Suprapubic skin (tissue), 4 donors: ENCODE measurements at regions not wholly inside any gene's neighbourhood (a gene's known extent, or its start where the extent isn't known, plus 50 kb on each side); places are given as distances from the start of the nearest gene placed in this dataset.

ENCODE experiments used
- DNase-seq, 2 donors: peaks; one replicate each; pipeline ENCODE4 v3.0.0-alpha.2; 2019; ENCODE audit warnings: low spot score in 2 of 2
- H3K27ac ChIP-seq: fragments of 200-600 bp; sonication (generic); one replicate; pipeline ENCODE4 v1.5.1; 2019
- H3K27me3 ChIP-seq: fragments of 200-600 bp; sonication (generic); one replicate; pipeline ENCODE4 v1.5.1; 2019
- H3K36me3 ChIP-seq: fragments of 200-600 bp; sonication (generic); one replicate; pipeline ENCODE4 v1.5.1; 2019
- H3K4me1 ChIP-seq: fragments of 200-600 bp; sonication (generic); one replicate; pipeline ENCODE4 v1.5.1; 2019
- H3K4me3 ChIP-seq: fragments of 200-600 bp; sonication (generic); one replicate; pipeline ENCODE4 v1.5.1; 2019; ENCODE audit warnings: mild to moderate bottlenecking
- H3K9me3 ChIP-seq: fragments of 200-600 bp; sonication (generic); one replicate; pipeline ENCODE4 v1.5.1; 2019
- EP300 ChIP-seq: sonication (generic); formaldehyde crosslinking; IDR thresholded peaks from one replicate; pipeline ENCODE4 v1.6.1; 2017; ENCODE audit warnings: antibody characterized with exemption
- POLR2A ChIP-seq, 2 donors: fragments of 450-650 bp; IDR thresholded peaks; one replicate each; pipeline ENCODE4 v1.6.1; 2017; ENCODE audit warnings: antibody characterized with exemption in 2 of 2, mild to moderate bottlenecking in 2 of 2, moderate library complexity in 2 of 2
- POLR2AphosphoS5 ChIP-seq, 3 donors: sonication (generic); formaldehyde crosslinking; IDR thresholded peaks; one replicate each; pipeline ENCODE4 v1.6.1; 2017; ENCODE audit warnings: antibody characterized with exemption in 3 of 3
- WGBS: methylation state at CpG from one replicate; pipeline ENCODE4 v1.1.5; 2018; 5-methylcytosine and 5-hydroxymethylcytosine counted together
- TF ChIP-seq, protein P1 (sequence below), 2 donors: fragments of 200-600 bp in 1 of 2; fragments of 450-650 bp in 1 of 2; sonication (generic) in 1 of 2; IDR thresholded peaks; one replicate each; pipeline ENCODE4 v1.5.1; 2016 to 2019; ENCODE audit warnings: antibody characterized with exemption in 2 of 2, mild to moderate bottlenecking in 1 of 2, moderate library complexity in 1 of 2

- Histone ChIP-seq H3K36me3 (no peaks in the 10 kb centered on the region), H3K9me3 (no peaks in the 10 kb centered on the region), H3K27me3 (no peaks in the 10 kb centered on the region), H3K27ac (no peak overlapping the region), H3K4me1 (no peaks in the 10 kb centered on the region), H3K4me3 (no peak overlapping the region)
- TF ChIP-seq, protein P1, sequence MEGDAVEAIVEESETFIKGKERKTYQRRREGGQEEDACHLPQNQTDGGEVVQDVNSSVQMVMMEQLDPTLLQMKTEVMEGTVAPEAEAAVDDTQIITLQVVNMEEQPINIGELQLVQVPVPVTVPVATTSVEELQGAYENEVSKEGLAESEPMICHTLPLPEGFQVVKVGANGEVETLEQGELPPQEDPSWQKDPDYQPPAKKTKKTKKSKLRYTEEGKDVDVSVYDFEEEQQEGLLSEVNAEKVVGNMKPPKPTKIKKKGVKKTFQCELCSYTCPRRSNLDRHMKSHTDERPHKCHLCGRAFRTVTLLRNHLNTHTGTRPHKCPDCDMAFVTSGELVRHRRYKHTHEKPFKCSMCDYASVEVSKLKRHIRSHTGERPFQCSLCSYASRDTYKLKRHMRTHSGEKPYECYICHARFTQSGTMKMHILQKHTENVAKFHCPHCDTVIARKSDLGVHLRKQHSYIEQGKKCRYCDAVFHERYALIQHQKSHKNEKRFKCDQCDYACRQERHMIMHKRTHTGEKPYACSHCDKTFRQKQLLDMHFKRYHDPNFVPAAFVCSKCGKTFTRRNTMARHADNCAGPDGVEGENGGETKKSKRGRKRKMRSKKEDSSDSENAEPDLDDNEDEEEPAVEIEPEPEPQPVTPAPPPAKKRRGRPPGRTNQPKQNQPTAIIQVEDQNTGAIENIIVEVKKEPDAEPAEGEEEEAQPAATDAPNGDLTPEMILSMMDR (IDR thresholded peaks at IDR 0.05): no peak
- DNase-seq: no peak
These were observed 411.0 kb downstream of the EPHA7 start for GRCh38 chr6:93008375-93008774.

GRCh38 chr6:92989656-92990055, 429.7 kb downstream of the EPHA7 start:
- no peak for DNase-seq
- TF ChIP-seq POLR2AphosphoS5 (IDR thresholded peaks at IDR 0.05) (no peak), EP300 (no peak), POLR2A (IDR thresholded peaks at IDR 0.05) (no peak)
- TF ChIP-seq, protein P1 (IDR thresholded peaks at IDR 0.05): no peak
- no peaks in the 10 kb centered on the region for H3K9me3 ChIP-seq
- H3K36me3 ChIP-seq: no peaks in the 10 kb centered on the region
- H3K27ac ChIP-seq: no peak overlapping the region
- H3K4me1 ChIP-seq: no peaks in the 10 kb centered on the region
- no peak overlapping the region for H3K4me3 ChIP-seq
- no peaks in the 10 kb centered on the region for H3K27me3 ChIP-seq
- WGBS: 62% methylated on average over 3 of the region's 3 CpGs

GRCh38 chr6:92979281-92979680, 440.1 kb downstream of the EPHA7 start:
- WGBS: 73% methylated on average over 2 of the region's 2 CpGs
- no peak for DNase-seq
- TF ChIP-seq, protein P1 (IDR thresholded peaks at IDR 0.05): no peak
- TF ChIP-seq POLR2A (IDR thresholded peaks at IDR 0.05) (no peak), EP300 (no peak), POLR2AphosphoS5 (IDR thresholded peaks at IDR 0.05) (no peak)
- H3K36me3 ChIP-seq: no peaks in the 10 kb centered on the region
- H3K27me3 ChIP-seq: no peaks in the 10 kb centered on the region
- H3K9me3 ChIP-seq: no peaks in the 10 kb centered on the region
- H3K4me3 ChIP-seq: no peak overlapping the region
- H3K4me1 ChIP-seq: no peaks in the 10 kb centered on the region
- H3K27ac ChIP-seq: no peak overlapping the region

DNA sequence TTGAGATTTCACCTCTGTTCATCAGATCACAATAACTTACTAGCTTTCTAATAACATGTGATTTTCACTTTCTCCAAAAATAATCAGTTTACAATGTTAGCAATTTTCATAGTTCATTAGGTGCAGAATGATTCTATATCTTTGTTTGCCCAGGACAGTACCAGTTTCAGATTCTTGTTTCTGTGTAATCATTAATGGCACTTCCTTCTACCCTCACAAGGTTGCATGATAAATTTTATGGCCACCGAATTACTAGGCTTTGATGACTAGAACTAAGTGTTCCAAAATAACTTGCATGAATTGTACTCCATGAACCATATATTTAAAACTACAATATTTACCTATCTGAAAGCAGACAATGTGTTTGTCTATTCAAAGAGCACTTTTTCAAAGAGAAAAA, 442.3 kb downstream of the EPHA7 start:
- H3K27ac ChIP-seq: no peak overlapping the region
- H3K4me3 ChIP-seq: no peak overlapping the region
- DNase-seq: no peak
- TF ChIP-seq, protein P1 (IDR thresholded peaks at IDR 0.05): no peak
- TF ChIP-seq POLR2AphosphoS5 (IDR thresholded peaks at IDR 0.05) (no peak), POLR2A (IDR thresholded peaks at IDR 0.05) (no peak), EP300 (no peak)
- H3K4me1 ChIP-seq: no peaks in the 10 kb centered on the region
- H3K27me3 ChIP-seq: no peaks in the 10 kb centered on the region
- H3K36me3 ChIP-seq: no peaks in the 10 kb centered on the region
- 73% methylated on average over 1 of the region's 1 CpG for WGBS
- no peaks in the 10 kb centered on the region for H3K9me3 ChIP-seq

DNA sequence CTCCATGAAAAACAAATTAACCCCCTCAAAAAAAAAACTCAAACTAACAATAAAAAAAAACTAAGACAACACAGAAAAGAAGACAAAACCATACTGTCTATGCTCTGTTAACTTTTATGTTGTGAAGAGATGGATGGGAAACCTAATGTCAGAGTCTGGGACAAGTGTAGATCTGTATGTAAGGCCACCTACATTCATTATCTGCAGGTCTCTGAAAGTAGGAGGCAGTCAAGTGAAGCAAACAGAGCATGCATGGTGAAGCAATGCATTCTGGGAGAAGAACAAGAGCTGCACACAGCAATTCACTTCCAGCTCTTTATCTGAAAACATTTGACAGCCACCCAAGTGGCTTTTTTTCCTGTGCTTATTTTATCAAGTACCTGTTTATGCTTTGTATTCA, 452.0 kb downstream of the EPHA7 start:
- Histone ChIP-seq H3K9me3 (no peaks in the 10 kb centered on the region), H3K36me3 (no peaks in the 10 kb centered on the region), H3K4me3 (no peak overlapping the region), H3K27ac (no peak overlapping the region), H3K27me3 (no peaks in the 10 kb centered on the region), H3K4me1 (no peaks in the 10 kb centered on the region)
- no peak for DNase-seq
- TF ChIP-seq POLR2AphosphoS5 (IDR thresholded peaks at IDR 0.05): no peak
- TF ChIP-seq, protein P1 (IDR thresholded peaks at IDR 0.05): no peak
- TF ChIP-seq POLR2A (IDR thresholded peaks at IDR 0.05): no peak
- TF ChIP-seq EP300: no peak
